SK-N-SH (cell line): ENCODE measurements at regions not wholly inside any gene's neighbourhood (a gene's known extent, or its start where the extent isn't known, plus 50 kb on each side); places are given as distances from the start of the nearest gene placed in this dataset.

Source experiments
- CTCF ChIP-seq: fragments of 200-600 bp; sonication (generic); IDR thresholded peaks from 2 replicates; pipeline ENCODE4 v1.6.1; 2017; ENCODE audit warnings: antibody characterized with exemption, mild to moderate bottlenecking, moderate library complexity
- MXI1 ChIP-seq: IDR thresholded peaks from 2 replicates; pipeline ENCODE4 v1.6.1; 2012; ENCODE audit warnings: mild to moderate bottlenecking, low read depth, low read length, improper control_type of control experiment
- TF ChIP-seq, protein P1 (sequence below): IDR thresholded peaks from 2 replicates; pipeline ENCODE4 v1.6.1; 2012; ENCODE audit warnings: mild to moderate bottlenecking, low read depth, low read length, moderate library complexity

GRCh38 chr4:163071308-163071707 lies 95.4 kb downstream of the NAF1 start:
- TF ChIP-seq, protein P1, sequence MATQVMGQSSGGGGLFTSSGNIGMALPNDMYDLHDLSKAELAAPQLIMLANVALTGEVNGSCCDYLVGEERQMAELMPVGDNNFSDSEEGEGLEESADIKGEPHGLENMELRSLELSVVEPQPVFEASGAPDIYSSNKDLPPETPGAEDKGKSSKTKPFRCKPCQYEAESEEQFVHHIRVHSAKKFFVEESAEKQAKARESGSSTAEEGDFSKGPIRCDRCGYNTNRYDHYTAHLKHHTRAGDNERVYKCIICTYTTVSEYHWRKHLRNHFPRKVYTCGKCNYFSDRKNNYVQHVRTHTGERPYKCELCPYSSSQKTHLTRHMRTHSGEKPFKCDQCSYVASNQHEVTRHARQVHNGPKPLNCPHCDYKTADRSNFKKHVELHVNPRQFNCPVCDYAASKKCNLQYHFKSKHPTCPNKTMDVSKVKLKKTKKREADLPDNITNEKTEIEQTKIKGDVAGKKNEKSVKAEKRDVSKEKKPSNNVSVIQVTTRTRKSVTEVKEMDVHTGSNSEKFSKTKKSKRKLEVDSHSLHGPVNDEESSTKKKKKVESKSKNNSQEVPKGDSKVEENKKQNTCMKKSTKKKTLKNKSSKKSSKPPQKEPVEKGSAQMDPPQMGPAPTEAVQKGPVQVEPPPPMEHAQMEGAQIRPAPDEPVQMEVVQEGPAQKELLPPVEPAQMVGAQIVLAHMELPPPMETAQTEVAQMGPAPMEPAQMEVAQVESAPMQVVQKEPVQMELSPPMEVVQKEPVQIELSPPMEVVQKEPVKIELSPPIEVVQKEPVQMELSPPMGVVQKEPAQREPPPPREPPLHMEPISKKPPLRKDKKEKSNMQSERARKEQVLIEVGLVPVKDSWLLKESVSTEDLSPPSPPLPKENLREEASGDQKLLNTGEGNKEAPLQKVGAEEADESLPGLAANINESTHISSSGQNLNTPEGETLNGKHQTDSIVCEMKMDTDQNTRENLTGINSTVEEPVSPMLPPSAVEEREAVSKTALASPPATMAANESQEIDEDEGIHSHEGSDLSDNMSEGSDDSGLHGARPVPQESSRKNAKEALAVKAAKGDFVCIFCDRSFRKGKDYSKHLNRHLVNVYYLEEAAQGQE = no peak
- TF ChIP-seq CTCF = no peak
- TF ChIP-seq MXI1 = no peak
